ENCODE measurements at regions not wholly inside any gene's neighbourhood (a gene's known extent, or its start where the extent isn't known, plus 50 kb on each side); places are given as distances from the start of the nearest gene placed in this dataset.

GRCh38 chr5:133663397-133664054, 51.2 kb upstream of the FSTL4 start:
- TF ChIP-seq, protein P1, sequence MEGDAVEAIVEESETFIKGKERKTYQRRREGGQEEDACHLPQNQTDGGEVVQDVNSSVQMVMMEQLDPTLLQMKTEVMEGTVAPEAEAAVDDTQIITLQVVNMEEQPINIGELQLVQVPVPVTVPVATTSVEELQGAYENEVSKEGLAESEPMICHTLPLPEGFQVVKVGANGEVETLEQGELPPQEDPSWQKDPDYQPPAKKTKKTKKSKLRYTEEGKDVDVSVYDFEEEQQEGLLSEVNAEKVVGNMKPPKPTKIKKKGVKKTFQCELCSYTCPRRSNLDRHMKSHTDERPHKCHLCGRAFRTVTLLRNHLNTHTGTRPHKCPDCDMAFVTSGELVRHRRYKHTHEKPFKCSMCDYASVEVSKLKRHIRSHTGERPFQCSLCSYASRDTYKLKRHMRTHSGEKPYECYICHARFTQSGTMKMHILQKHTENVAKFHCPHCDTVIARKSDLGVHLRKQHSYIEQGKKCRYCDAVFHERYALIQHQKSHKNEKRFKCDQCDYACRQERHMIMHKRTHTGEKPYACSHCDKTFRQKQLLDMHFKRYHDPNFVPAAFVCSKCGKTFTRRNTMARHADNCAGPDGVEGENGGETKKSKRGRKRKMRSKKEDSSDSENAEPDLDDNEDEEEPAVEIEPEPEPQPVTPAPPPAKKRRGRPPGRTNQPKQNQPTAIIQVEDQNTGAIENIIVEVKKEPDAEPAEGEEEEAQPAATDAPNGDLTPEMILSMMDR (IDR thresholded peaks at IDR 0.05), result no peak
- TF ChIP-seq POLR2A (IDR thresholded peaks at IDR 0.05), result no peak

Measured in testis (tissue), 2 donors.